Body of pancreas (tissue), 4 donors: ENCODE measurements at regions not wholly inside any gene's neighbourhood (a gene's known extent, or its start where the extent isn't known, plus 50 kb on each side); places are given as distances from the start of the nearest gene placed in this dataset.

ENCODE experiments used
- CTCF ChIP-seq, 7 experiments: fragments of 450-650 bp in 4 of 7; fragments of 200-600 bp in 3 of 7; sonication (generic) in 3 of 7; IDR thresholded peaks; one replicate each; pipeline ENCODE4 v1.5.1; 2016 to 2019; ENCODE audit warnings: antibody characterized with exemption in 7 of 7
- POLR2A ChIP-seq, 3 donors: fragments of 450-650 bp; IDR thresholded peaks; one replicate each; pipeline ENCODE4 v1.6.1; 2016; ENCODE audit warnings: antibody characterized with exemption in 3 of 3, mild to moderate bottlenecking in 2 of 3

GRCh38 chr7:28266402-28266801, 85.8 kb upstream of the JAZF1 start:
- TF ChIP-seq CTCF (IDR thresholded peaks at IDR 0.05), result no peak
- TF ChIP-seq POLR2A (IDR thresholded peaks at IDR 0.05), result no peak
